Gastrocnemius medialis (tissue), 4 donors: ENCODE measurements at regions not wholly inside any gene's neighbourhood (a gene's known extent, or its start where the extent isn't known, plus 50 kb on each side); places are given as distances from the start of the nearest gene placed in this dataset.

Source experiments
- CTCF ChIP-seq, 5 experiments: fragments of 450-650 bp in 3 of 5; fragments of 200-600 bp in 2 of 5; sonication (generic) in 2 of 5; IDR thresholded peaks in 4 of 5; conservative IDR thresholded peaks in 1 of 5; 1 replicate in 4 of 5; 2 replicates in 1 of 5; pipeline ENCODE4 v1.5.1; 2016 to 2019; ENCODE audit warnings: antibody characterized with exemption in 5 of 5, mild to moderate bottlenecking in 3 of 5, moderate library complexity in 3 of 5
- POLR2A ChIP-seq, 2 donors: fragments of 450-650 bp; IDR thresholded peaks; one replicate each; pipeline ENCODE4 v1.6.1; 2017; ENCODE audit warnings: antibody characterized with exemption in 2 of 2, mild to moderate bottlenecking in 2 of 2, moderate library complexity in 2 of 2

GRCh38 chr6:119895626-119896025 is 546.1 kb upstream of the MAN1A1 start:
- no peak for TF ChIP-seq CTCF (IDR thresholded peaks at IDR 0.05 in 4 of 5, conservative IDR thresholded peaks at IDR 0.05 in 1 of 5)
- TF ChIP-seq POLR2A (IDR thresholded peaks at IDR 0.05): no peak
